Left ventricle myocardium inferior (tissue), 1 donor: ENCODE measurements at regions not wholly inside any gene's neighbourhood (a gene's known extent, or its start where the extent isn't known, plus 50 kb on each side); places are given as distances from the start of the nearest gene placed in this dataset.

Experiments
- DNase-seq: peaks from one replicate; pipeline ENCODE4 v3.0.0-alpha.2; 2020
- H3K27ac ChIP-seq: fragments of 200-600 bp; replicated peaks from 2 replicates; pipeline ENCODE4 v1.8.0; 2021
- H3K27me3 ChIP-seq: fragments of 200-600 bp; 2 replicates; pipeline ENCODE4 v1.8.0; 2021; ENCODE audit warnings: low read depth
- H3K36me3 ChIP-seq: fragments of 200-600 bp; 2 replicates; pipeline ENCODE4 v1.8.0; 2021
- H3K4me1 ChIP-seq: fragments of 200-600 bp; 2 replicates; pipeline ENCODE4 v1.8.0; 2021
- H3K4me3 ChIP-seq: fragments of 200-600 bp; 2 replicates; pipeline ENCODE4 v1.8.0; 2021; ENCODE audit warnings: mild to moderate bottlenecking, moderate library complexity
- H3K9me3 ChIP-seq: fragments of 200-600 bp; replicated peaks from 2 replicates; pipeline ENCODE4 v1.8.0; 2021
- CTCF ChIP-seq: fragments of 200-600 bp; IDR thresholded peaks from 2 replicates; pipeline ENCODE4 v1.8.0; 2021; ENCODE audit warnings: antibody characterized with exemption, mild to moderate bottlenecking, borderline replicate concordance
- intact Hi-C: fragments of 100-400 bp; cut with micrococcal nuclease; formaldehyde crosslinking; loops from one replicate; pipeline ENCODE4 v1.11.0; 2022
- donor health status: DM: no; HTN: yes; CAD: no; lungs with severe emphysema.

- H3K9me3 ChIP-seq: peaks cover 3% of the 10 kb centered on the region
- no peaks in the 10 kb centered on the region for H3K27me3 ChIP-seq
- no peak overlapping the region for H3K4me3 ChIP-seq
- intact Hi-C loops: no loop called here
- H3K27ac ChIP-seq: no peak overlapping the region
- no peaks in the 10 kb centered on the region for H3K4me1 ChIP-seq
- no peak for TF ChIP-seq CTCF
- no peak for DNase-seq
- H3K36me3 ChIP-seq: no peaks in the 10 kb centered on the region
Measured at GRCh38 chr13:54337540-54337939, 1308.9 kb downstream of the OLFM4 start.

- H3K27me3 ChIP-seq: no peaks in the 10 kb centered on the region
- no peak overlapping the region for H3K27ac ChIP-seq
- no peak for TF ChIP-seq CTCF
- H3K4me1 ChIP-seq: no peaks in the 10 kb centered on the region
- intact Hi-C loops: no loop called here
- no peaks in the 10 kb centered on the region for H3K9me3 ChIP-seq
- H3K36me3 ChIP-seq: no peaks in the 10 kb centered on the region
- H3K4me3 ChIP-seq: no peak overlapping the region
- DNase-seq: no peak
Measured at GRCh38 chr13:54347531-54347930, 1318.9 kb downstream of the OLFM4 start.

- H3K27ac ChIP-seq: no peak overlapping the region
- no peak for DNase-seq
- H3K9me3 ChIP-seq: peaks cover 8% of the 10 kb centered on the region
- no peaks in the 10 kb centered on the region for H3K36me3 ChIP-seq
- intact Hi-C loops: no loop called here
- no peak for TF ChIP-seq CTCF
- no peaks in the 10 kb centered on the region for H3K27me3 ChIP-seq
- H3K4me3 ChIP-seq: no peak overlapping the region
- H3K4me1 ChIP-seq: no peaks in the 10 kb centered on the region
Measured at GRCh38 chr13:54356209-54356608, 1327.6 kb downstream of the OLFM4 start.

- no peaks in the 10 kb centered on the region for H3K36me3 ChIP-seq
- no peaks in the 10 kb centered on the region for H3K4me1 ChIP-seq
- intact Hi-C loops: no loop called here
- DNase-seq: no peak
- H3K27ac ChIP-seq: no peak overlapping the region
- H3K27me3 ChIP-seq: no peaks in the 10 kb centered on the region
- TF ChIP-seq CTCF: no peak
- H3K4me3 ChIP-seq: no peak overlapping the region
- H3K9me3 ChIP-seq: peaks cover 8% of the 10 kb centered on the region
Measured at GRCh38 chr13:54356849-54357248, 1328.2 kb downstream of the OLFM4 start.

GRCh38 chr13:54357284-54357933 lies 1328.8 kb downstream of the OLFM4 start:
- DNase-seq: no peak
- TF ChIP-seq CTCF: no peak
- Histone ChIP-seq H3K36me3 (no peaks in the 10 kb centered on the region), H3K9me3 (peaks cover 8% of the 10 kb centered on the region), H3K27me3 (no peaks in the 10 kb centered on the region), H3K4me1 (no peaks in the 10 kb centered on the region), H3K4me3 (no peak overlapping the region), H3K27ac (no peak overlapping the region)
- intact Hi-C loops: no loop called here
